ENCODE measurements at regions not wholly inside any gene's neighbourhood (a gene's known extent, or its start where the extent isn't known, plus 50 kb on each side); places are given as distances from the start of the nearest gene placed in this dataset.

DNA sequence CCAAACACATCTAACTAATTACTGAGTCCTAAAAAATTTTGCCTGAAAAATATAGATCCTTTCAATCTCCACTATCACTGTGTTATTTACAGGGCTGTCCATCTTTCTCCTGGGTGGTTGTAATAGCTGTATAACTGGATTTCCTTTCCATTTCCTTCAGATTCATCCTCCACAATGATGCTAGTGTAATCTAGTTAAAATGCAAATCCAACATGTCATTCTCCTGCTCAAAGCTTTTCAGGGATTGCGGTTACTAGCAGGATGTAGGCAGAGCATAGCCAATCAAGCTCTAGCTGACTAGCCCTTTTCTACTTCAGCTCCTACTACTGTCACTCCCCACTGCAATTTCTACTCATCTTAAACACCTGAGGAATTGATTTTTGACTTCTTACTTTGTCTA lies 283.0 kb downstream of the RAB38 start:
- Histone ChIP-seq H3K27me3 (ENCODE audit: insufficient read depth, low read length) (peaks cover 19% of the 10 kb centered on the region), H3K9ac (ENCODE audit: low read length) (no peak overlapping the region), H3K9me3 (ENCODE audit: control insufficient read depth in 1 of 2, insufficient read depth in 1 of 2, low read depth in 1 of 2, low read length in 2 of 2) (no peaks in the 10 kb centered on the region), H4K20me1 (ENCODE audit: insufficient read depth) (no peaks in the 10 kb centered on the region), H3K27ac (ENCODE audit: low read depth, low read length) (no peak overlapping the region), H3K9me2 (ENCODE audit: insufficient read depth) (no peaks in the 10 kb centered on the region), H3K79me2 (ENCODE audit: insufficient read depth, low read length) (no peaks in the 10 kb centered on the region), H3K4me1 (ENCODE audit: control insufficient read depth in 1 of 2, insufficient read depth in 2 of 2, low read length in 2 of 2) (no peaks in the 10 kb centered on the region), H3K36me3 (ENCODE audit: control insufficient read depth in 1 of 2, insufficient read depth in 2 of 2, low read length in 2 of 2) (no peaks in the 10 kb centered on the region), H2AFZ (ENCODE audit: low read depth, low read length, poor library complexity, severe bottlenecking) (no peak overlapping the region), H3K4me2 (ENCODE audit: low read length) (no peak overlapping the region), H3K4me3 (replicated peaks in 1 of 2; ENCODE audit: low read depth in 1 of 2, low read length in 2 of 2) (no peak overlapping the region)
- intact Hi-C loops (cut with micrococcal nuclease), result no loop called here
- CTCF ChIA-PET, result no interaction called here
- no TSS peak for BruUV-seq (replicated peaks)
- TF ChIP-seq EGR1 (IDR thresholded peaks at IDR 0.05; ENCODE audit: low read depth) (no peak), CTCF (IDR thresholded peaks at IDR 0.05 in 2 of 3, conservative IDR thresholded peaks at IDR 0.05 in 1 of 3; ENCODE audit: borderline replicate concordance in 1 of 3, insufficient read depth in 1 of 3, low read depth in 2 of 3, low read length in 2 of 3) (no peak), SP1 (IDR thresholded peaks at IDR 0.05; ENCODE audit: low read depth) (no peak), POLR2AphosphoS5 (IDR thresholded peaks at IDR 0.05; ENCODE audit: low read depth, low read length) (no peak), CBX3 (IDR thresholded peaks at IDR 0.05; ENCODE audit: low read depth) (no peak), ZNF274 (IDR thresholded peaks at IDR 0.05; ENCODE audit: low read depth, low read length) (no peak), ZFX (IDR thresholded peaks at IDR 0.05) (no peak), JUND (IDR thresholded peaks at IDR 0.05) (no peak), SRF (IDR thresholded peaks at IDR 0.05; ENCODE audit: low read depth) (no peak), SIN3A (IDR thresholded peaks at IDR 0.05; ENCODE audit: low read depth) (no peak), EZH2phosphoT487 (IDR thresholded peaks at IDR 0.05; ENCODE audit: borderline replicate concordance) (no peak), REST (IDR thresholded peaks at IDR 0.05; ENCODE audit: low read depth) (no peak), POLR2A (IDR thresholded peaks at IDR 0.05; ENCODE audit: borderline replicate concordance, extremely low read depth, insufficient read depth, insufficient read length) (no peak), ELF1 (IDR thresholded peaks at IDR 0.05; ENCODE audit: borderline replicate concordance, low read depth) (no peak)
- TF ChIP-seq, protein P1, sequence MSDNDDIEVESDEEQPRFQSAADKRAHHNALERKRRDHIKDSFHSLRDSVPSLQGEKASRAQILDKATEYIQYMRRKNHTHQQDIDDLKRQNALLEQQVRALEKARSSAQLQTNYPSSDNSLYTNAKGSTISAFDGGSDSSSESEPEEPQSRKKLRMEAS (IDR thresholded peaks at IDR 0.05), result no peak
- TF ChIP-seq, protein P2, sequence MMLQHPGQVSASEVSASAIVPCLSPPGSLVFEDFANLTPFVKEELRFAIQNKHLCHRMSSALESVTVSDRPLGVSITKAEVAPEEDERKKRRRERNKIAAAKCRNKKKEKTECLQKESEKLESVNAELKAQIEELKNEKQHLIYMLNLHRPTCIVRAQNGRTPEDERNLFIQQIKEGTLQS (IDR thresholded peaks at IDR 0.05), result no peak
- no peak for ATAC-seq
- RAD21 ChIA-PET (ENCODE audit: low non-redundant PET in 1 of 2, low total read pairs in 2 of 2, uncharacterized antibody in 2 of 2, unreplicated experiment in 2 of 2), result no interaction called here
- no peak for DNase-seq (ENCODE audit: low read depth, low spot score)
- POLR2A ChIA-PET, result no interaction called here

All from HCT116 (cell line).